C4-2B (cell line): ENCODE measurements at regions not wholly inside any gene's neighbourhood (a gene's known extent, or its start where the extent isn't known, plus 50 kb on each side); places are given as distances from the start of the nearest gene placed in this dataset.

Source experiments
- CTCF ChIP-seq: fragments of 450-650 bp; conservative IDR thresholded peaks from 2 replicates; pipeline ENCODE4 v1.5.1; 2017; ENCODE audit warnings: mild to moderate bottlenecking
- ZFX ChIP-seq: fragments of 450-650 bp; IDR thresholded peaks from 2 replicates; pipeline ENCODE4 v1.6.1; 2017

- TF ChIP-seq CTCF: no peak
- TF ChIP-seq ZFX: no peak
These were observed 78.2 kb upstream of the PAQR3 start for GRCh38 chr4:79017481-79017880.
